Testis (tissue), 2 donors: ENCODE measurements at regions not wholly inside any gene's neighbourhood (a gene's known extent, or its start where the extent isn't known, plus 50 kb on each side); places are given as distances from the start of the nearest gene placed in this dataset.
"Not testable (repeated sequence)": the region's sequence is repeated elsewhere in the genome, so short reads cannot be mapped to it uniquely, and the experiment has no call there.

Source experiments
- POLR2A ChIP-seq: fragments of 450-650 bp; IDR thresholded peaks from one replicate; pipeline ENCODE4 v1.6.1; 2017; ENCODE audit warnings: antibody characterized with exemption, mild to moderate bottlenecking, moderate library complexity
- TF ChIP-seq, protein P1 (sequence below), 3 experiments: fragments of 450-650 bp in 2 of 3; fragments of 200-600 bp in 1 of 3; sonication (generic) in 1 of 3; IDR thresholded peaks; one replicate each; pipeline ENCODE4 v1.5.1; 2016 to 2019; ENCODE audit warnings: antibody characterized with exemption in 3 of 3, mild to moderate bottlenecking in 2 of 3, moderate library complexity in 1 of 3

DNA sequence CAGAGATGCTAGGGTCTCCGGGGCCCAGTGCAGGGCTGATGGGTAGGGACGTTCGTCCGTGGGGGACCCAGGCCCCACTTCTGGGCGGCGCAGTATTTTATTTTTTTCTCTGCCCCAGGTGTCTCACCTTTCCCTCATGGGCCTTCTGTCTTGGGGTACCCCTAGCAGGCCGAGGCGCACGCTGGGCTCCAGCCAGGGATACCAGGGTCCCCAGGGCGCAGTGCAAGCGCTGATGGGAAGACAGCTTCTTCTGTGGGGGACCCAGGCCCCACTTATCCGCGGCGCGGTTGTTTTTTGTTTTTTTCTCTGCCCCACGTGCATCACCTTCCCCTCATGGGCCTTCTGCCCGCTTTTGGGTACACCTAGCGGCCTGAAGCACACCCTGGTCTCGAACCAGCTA is 1572.8 kb downstream of the TSPY10 start:
- TF ChIP-seq POLR2A: not testable (repeated sequence)
- TF ChIP-seq, protein P1, sequence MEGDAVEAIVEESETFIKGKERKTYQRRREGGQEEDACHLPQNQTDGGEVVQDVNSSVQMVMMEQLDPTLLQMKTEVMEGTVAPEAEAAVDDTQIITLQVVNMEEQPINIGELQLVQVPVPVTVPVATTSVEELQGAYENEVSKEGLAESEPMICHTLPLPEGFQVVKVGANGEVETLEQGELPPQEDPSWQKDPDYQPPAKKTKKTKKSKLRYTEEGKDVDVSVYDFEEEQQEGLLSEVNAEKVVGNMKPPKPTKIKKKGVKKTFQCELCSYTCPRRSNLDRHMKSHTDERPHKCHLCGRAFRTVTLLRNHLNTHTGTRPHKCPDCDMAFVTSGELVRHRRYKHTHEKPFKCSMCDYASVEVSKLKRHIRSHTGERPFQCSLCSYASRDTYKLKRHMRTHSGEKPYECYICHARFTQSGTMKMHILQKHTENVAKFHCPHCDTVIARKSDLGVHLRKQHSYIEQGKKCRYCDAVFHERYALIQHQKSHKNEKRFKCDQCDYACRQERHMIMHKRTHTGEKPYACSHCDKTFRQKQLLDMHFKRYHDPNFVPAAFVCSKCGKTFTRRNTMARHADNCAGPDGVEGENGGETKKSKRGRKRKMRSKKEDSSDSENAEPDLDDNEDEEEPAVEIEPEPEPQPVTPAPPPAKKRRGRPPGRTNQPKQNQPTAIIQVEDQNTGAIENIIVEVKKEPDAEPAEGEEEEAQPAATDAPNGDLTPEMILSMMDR (IDR thresholded peaks at IDR 0.05): not testable (repeated sequence)
